Neural progenitor cell (in vitro differentiated cells): ENCODE measurements at regions not wholly inside any gene's neighbourhood (a gene's known extent, or its start where the extent isn't known, plus 50 kb on each side); places are given as distances from the start of the nearest gene placed in this dataset.

ENCODE experiments used
- EZH2 ChIP-seq: fragments of 200-600 bp; sonication (generic); IDR thresholded peaks from 2 replicates; pipeline ENCODE4 v1.6.1; 2017; ENCODE audit warnings: antibody characterized with exemption, mild to moderate bottlenecking, moderate library complexity
- TF ChIP-seq, protein P1 (sequence below): fragments of 200-600 bp; sonication (generic); IDR thresholded peaks from 2 replicates; pipeline ENCODE4 v1.5.1; 2017; ENCODE audit warnings: antibody characterized with exemption, mild to moderate bottlenecking

DNA sequence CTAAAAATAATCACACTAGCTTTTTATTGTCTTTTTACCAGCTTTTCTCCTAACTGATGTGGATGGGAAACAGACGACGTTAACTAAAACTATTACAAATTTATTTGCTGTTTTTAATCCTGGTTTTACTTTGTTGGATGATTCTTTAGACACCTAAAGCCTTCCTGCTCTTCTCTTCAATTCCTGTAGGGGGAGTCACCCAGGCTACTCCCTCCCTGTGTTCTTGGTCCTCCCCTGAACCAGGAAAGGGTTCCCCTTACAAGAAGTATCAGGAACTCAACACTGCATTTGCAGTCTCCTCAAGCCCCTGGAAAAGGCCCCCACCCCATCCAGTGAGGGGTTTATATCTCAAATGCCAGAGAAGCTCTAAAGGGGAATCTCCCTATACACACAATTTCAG lies 206.1 kb downstream of the SUCLA2 start:
- TF ChIP-seq, protein P1, sequence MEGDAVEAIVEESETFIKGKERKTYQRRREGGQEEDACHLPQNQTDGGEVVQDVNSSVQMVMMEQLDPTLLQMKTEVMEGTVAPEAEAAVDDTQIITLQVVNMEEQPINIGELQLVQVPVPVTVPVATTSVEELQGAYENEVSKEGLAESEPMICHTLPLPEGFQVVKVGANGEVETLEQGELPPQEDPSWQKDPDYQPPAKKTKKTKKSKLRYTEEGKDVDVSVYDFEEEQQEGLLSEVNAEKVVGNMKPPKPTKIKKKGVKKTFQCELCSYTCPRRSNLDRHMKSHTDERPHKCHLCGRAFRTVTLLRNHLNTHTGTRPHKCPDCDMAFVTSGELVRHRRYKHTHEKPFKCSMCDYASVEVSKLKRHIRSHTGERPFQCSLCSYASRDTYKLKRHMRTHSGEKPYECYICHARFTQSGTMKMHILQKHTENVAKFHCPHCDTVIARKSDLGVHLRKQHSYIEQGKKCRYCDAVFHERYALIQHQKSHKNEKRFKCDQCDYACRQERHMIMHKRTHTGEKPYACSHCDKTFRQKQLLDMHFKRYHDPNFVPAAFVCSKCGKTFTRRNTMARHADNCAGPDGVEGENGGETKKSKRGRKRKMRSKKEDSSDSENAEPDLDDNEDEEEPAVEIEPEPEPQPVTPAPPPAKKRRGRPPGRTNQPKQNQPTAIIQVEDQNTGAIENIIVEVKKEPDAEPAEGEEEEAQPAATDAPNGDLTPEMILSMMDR: peak; percentile 50
- TF ChIP-seq EZH2: no peak
